HEK293 (cell line): ENCODE measurements at regions not wholly inside any gene's neighbourhood (a gene's known extent, or its start where the extent isn't known, plus 50 kb on each side); places are given as distances from the start of the nearest gene placed in this dataset.

Experiments
- CTCF ChIA-PET: fragments of 350-600 bp; formaldehyde crosslinking; extraction: SDS; loops from one replicate; lab custom pipeline; 2021; ENCODE audit warnings: antibody characterized with exemption; lab: Yijun Ruan, JAX
- POLR2A ChIA-PET: fragments of 300-600 bp; formaldehyde crosslinking; extraction: SDS; loops from one replicate; lab custom pipeline; 2020; ENCODE audit warnings: antibody characterized with exemption, inconsistent platforms; lab: Yijun Ruan, JAX
- H3K27ac ChIP-seq: fragments of 200-500 bp; sonication (Bioruptor generic); 2 replicates; pipeline ENCODE4 v1.5.1; 2014; ENCODE audit warnings: low read depth, low read length, control low read depth, inconsistent platforms; ENCODE audit errors: extremely low read depth
- H3K36me3 ChIP-seq, 2 experiments: fragments of 200-500 bp in 1 of 2; sonication (Bioruptor generic) in 1 of 2; 1 replicate in 1 of 2; 2 replicates in 1 of 2; pipeline ENCODE4 v1.5.1; 2014 to 2017; ENCODE audit warnings: inconsistent platforms in 2 of 2, low read length in 2 of 2; ENCODE audit not compliant: control insufficient read depth in 2 of 2, insufficient read depth in 1 of 2
- H3K4me1 ChIP-seq: fragments of 200-500 bp; sonication (Bioruptor generic); 2 replicates; pipeline ENCODE4 v1.5.1; 2014; ENCODE audit warnings: mild to moderate bottlenecking, low read length, inconsistent platforms; ENCODE audit not compliant: control insufficient read depth, insufficient read depth
- H3K4me3 ChIP-seq: 2 replicates; pipeline ENCODE4 v1.5.1; 2011; ENCODE audit warnings: low read depth, mild to moderate bottlenecking, control low read depth, low read length, moderate library complexity
- H3K9me3 ChIP-seq: fragments of 200-500 bp; sonication (Bioruptor generic); 2 replicates; pipeline ENCODE4 v1.5.1; 2014; ENCODE audit warnings: low read depth, low read length, inconsistent platforms; ENCODE audit not compliant: control insufficient read depth, insufficient read depth
- HOXD13 ChIP-seq: sonication (generic); formaldehyde crosslinking; IDR thresholded peaks from 2 replicates; pipeline ENCODE4 v1.8.0; 2022; ENCODE audit warnings: missing genetic modification reagents, borderline replicate concordance
- INSM2 ChIP-seq: fragments of 450-650 bp; formaldehyde crosslinking; IDR thresholded peaks from 2 replicates; pipeline ENCODE4 v1.5.1; 2016; ENCODE audit warnings: missing biosample characterization, missing genetic modification characterization
- OSR2 ChIP-seq: fragments of 450-650 bp; formaldehyde crosslinking; IDR thresholded peaks from 2 replicates; pipeline ENCODE4 v1.5.1; 2016; ENCODE audit warnings: missing biosample characterization, missing genetic modification characterization
- PATZ1 ChIP-seq: fragments of 450-650 bp; formaldehyde crosslinking; IDR thresholded peaks from 2 replicates; pipeline ENCODE4 v1.5.1; 2016; ENCODE audit warnings: missing biosample characterization, missing genetic modification characterization
- PRDM4 ChIP-seq: fragments of 450-650 bp; formaldehyde crosslinking; IDR thresholded peaks from 2 replicates; pipeline ENCODE4 v1.5.1; 2017; ENCODE audit warnings: missing biosample characterization, missing genetic modification characterization
- SALL2 ChIP-seq: fragments of 450-650 bp; formaldehyde crosslinking; IDR thresholded peaks from 2 replicates; pipeline ENCODE4 v1.5.0; 2017; ENCODE audit warnings: missing biosample characterization, mild to moderate bottlenecking, missing genetic modification characterization, borderline replicate concordance
- ZIC2 ChIP-seq: fragments of 450-650 bp; formaldehyde crosslinking; IDR thresholded peaks from 2 replicates; pipeline ENCODE4 v1.5.1; 2016; ENCODE audit warnings: missing biosample characterization, missing genetic modification characterization
- ZNF157 ChIP-seq: fragments of 450-650 bp; formaldehyde crosslinking; IDR thresholded peaks from 2 replicates; pipeline ENCODE4 v1.5.1; 2016; ENCODE audit warnings: missing biosample characterization, missing genetic modification characterization
- ZNF221 ChIP-seq: fragments of 450-650 bp; formaldehyde crosslinking; IDR thresholded peaks from 2 replicates; pipeline ENCODE4 v1.5.1; 2017; ENCODE audit warnings: missing biosample characterization, missing genetic modification characterization, borderline replicate concordance
- ZNF23 ChIP-seq: fragments of 450-650 bp; formaldehyde crosslinking; IDR thresholded peaks from 2 replicates; pipeline ENCODE4 v1.5.1; 2016; ENCODE audit warnings: missing biosample characterization, missing genetic modification characterization, borderline replicate concordance
- ZNF324 ChIP-seq: fragments of 450-650 bp; formaldehyde crosslinking; IDR thresholded peaks from 2 replicates; pipeline ENCODE4 v1.5.1; 2016; ENCODE audit warnings: missing biosample characterization, missing genetic modification characterization
- ZNF394 ChIP-seq: fragments of 450-650 bp; formaldehyde crosslinking; IDR thresholded peaks from 2 replicates; pipeline ENCODE4 v1.5.1; 2016; ENCODE audit warnings: missing biosample characterization, missing genetic modification characterization, mild to moderate bottlenecking, moderate library complexity, borderline replicate concordance
- ZNF426 ChIP-seq: fragments of 450-650 bp; formaldehyde crosslinking; IDR thresholded peaks from 2 replicates; pipeline ENCODE4 v1.5.1; 2017; ENCODE audit warnings: missing biosample characterization, missing genetic modification characterization, mild to moderate bottlenecking, inconsistent platforms, moderate library complexity
- ZNF488 ChIP-seq: fragments of 450-650 bp; formaldehyde crosslinking; IDR thresholded peaks from 2 replicates; pipeline ENCODE4 v1.5.1; 2016; ENCODE audit warnings: missing biosample characterization, missing genetic modification characterization
- ZNF555 ChIP-seq: fragments of 450-650 bp; formaldehyde crosslinking; conservative IDR thresholded peaks from 2 replicates; pipeline ENCODE4 v1.5.1; 2017; ENCODE audit warnings: missing biosample characterization, mild to moderate bottlenecking, missing genetic modification characterization, inconsistent platforms
- ZNF560 ChIP-seq: fragments of 450-650 bp; formaldehyde crosslinking; IDR thresholded peaks from 2 replicates; pipeline ENCODE4 v1.5.1; 2017; ENCODE audit warnings: missing biosample characterization, missing genetic modification characterization, borderline replicate concordance
- ZNF610 ChIP-seq: fragments of 450-650 bp; formaldehyde crosslinking; IDR thresholded peaks from 2 replicates; pipeline ENCODE4 v1.5.1; 2016; ENCODE audit warnings: missing biosample characterization, missing genetic modification characterization, borderline replicate concordance
- ZNF660 ChIP-seq: fragments of 450-650 bp; IDR thresholded peaks from 2 replicates; pipeline ENCODE4 v1.5.1; 2018; ENCODE audit warnings: missing biosample characterization, mild to moderate bottlenecking, missing genetic modification characterization
- ZNF677 ChIP-seq: fragments of 450-650 bp; IDR thresholded peaks from 2 replicates; pipeline ENCODE4 v1.5.0; 2018; ENCODE audit warnings: missing biosample characterization, mild to moderate bottlenecking, missing genetic modification characterization, moderate library complexity
- ZSCAN30 ChIP-seq: fragments of 450-650 bp; IDR thresholded peaks from 2 replicates; pipeline ENCODE4 v1.5.1; 2018; ENCODE audit warnings: missing biosample characterization, mild to moderate bottlenecking, missing genetic modification characterization, moderate library complexity
- TF ChIP-seq, protein P1 (sequence below): fragments of 450-650 bp; formaldehyde crosslinking; IDR thresholded peaks from 2 replicates; pipeline ENCODE4 v1.5.1; 2016; ENCODE audit warnings: missing biosample characterization, missing genetic modification characterization
- TF ChIP-seq, protein P2 (sequence below): fragments of 450-650 bp; formaldehyde crosslinking; IDR thresholded peaks from 2 replicates; pipeline ENCODE4; 2016; ENCODE audit warnings: missing biosample characterization, missing genetic modification characterization

- Histone ChIP-seq H3K36me3 (no peaks in the 10 kb centered on the region), H3K27ac (no peak overlapping the region), H3K9me3 (no peaks in the 10 kb centered on the region), H3K4me1 (no peaks in the 10 kb centered on the region), H3K4me3 (no peak overlapping the region)
- ChIA-PET POLR2A (no interaction called here), CTCF (interaction anchor here (0.9 to 1.5 kb wide), 3 partner anchors 10 to 117 kb away, joined by 3 to 4 read pairs (median 4); no protein-coding TSS in a partner anchor)
- TF ChIP-seq PATZ1 = no peak
- TF ChIP-seq OSR2 (tag by site-specific recombination) = no peak
- no peak for TF ChIP-seq ZNF560 (tag by site-specific recombination)
- TF ChIP-seq ZNF488 (tag by site-specific recombination) = no peak
- TF ChIP-seq PRDM4 (tag by site-specific recombination) = no peak
- TF ChIP-seq ZIC2 (tag by site-specific recombination) = no peak
- TF ChIP-seq SALL2 (tag by site-specific recombination) = no peak
- no peak for TF ChIP-seq ZNF555
- no peak for TF ChIP-seq ZSCAN30 (tag by site-specific recombination)
- TF ChIP-seq ZNF677 (tag by site-specific recombination) = no peak
- no peak for TF ChIP-seq ZNF426 (tag by site-specific recombination)
- TF ChIP-seq ZNF221 (tag by site-specific recombination) = no peak
- TF ChIP-seq ZNF324 (tag by site-specific recombination) = no peak
- TF ChIP-seq, protein P1, sequence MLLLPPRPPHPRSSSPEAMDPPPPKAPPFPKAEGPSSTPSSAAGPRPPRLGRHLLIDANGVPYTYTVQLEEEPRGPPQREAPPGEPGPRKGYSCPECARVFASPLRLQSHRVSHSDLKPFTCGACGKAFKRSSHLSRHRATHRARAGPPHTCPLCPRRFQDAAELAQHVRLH (tag by site-specific recombination) = no peak
- TF ChIP-seq ZNF660 (tag by site-specific recombination) = no peak
These were observed 172.3 kb upstream of the CTBP2 start for GRCh38 chr10:125332548-125333208.

DNA sequence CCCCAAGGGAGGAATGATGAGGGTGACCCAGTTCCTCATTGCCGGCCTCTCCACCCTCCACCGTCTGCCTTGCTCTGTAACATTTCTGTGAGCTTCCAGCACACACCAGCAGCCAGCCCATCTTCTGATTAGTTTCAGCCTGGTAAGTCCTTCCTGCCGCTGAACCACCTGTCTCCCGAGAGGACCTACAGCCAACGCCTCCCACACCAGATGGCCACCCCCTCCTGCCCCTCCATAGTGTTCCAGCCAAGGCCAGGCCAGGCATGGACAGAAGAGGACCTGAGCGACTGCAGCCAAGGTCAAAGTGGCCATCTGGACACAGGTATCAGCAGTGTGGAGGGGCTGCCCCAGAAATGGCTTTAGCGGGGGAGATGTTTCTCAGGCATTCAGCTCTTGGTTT lies 170.7 kb upstream of the CTBP2 start:
- Histone ChIP-seq H3K4me1 (no peaks in the 10 kb centered on the region), H3K36me3 (no peaks in the 10 kb centered on the region), H3K4me3 (no peak overlapping the region), H3K9me3 (no peaks in the 10 kb centered on the region), H3K27ac (no peak overlapping the region)
- POLR2A ChIA-PET = no interaction called here
- CTCF ChIA-PET = interaction anchor here (0.7 kb wide), 1 partner anchor 11 kb away, joined by 3 read pairs; no protein-coding TSS in a partner anchor
- no peak for TF ChIP-seq ZNF610 (tag by site-specific recombination)
- TF ChIP-seq ZNF23 (tag by site-specific recombination) = no peak
- no peak for TF ChIP-seq ZNF157
- no peak for TF ChIP-seq HOXD13 (CRISPR knock-in tag)
- TF ChIP-seq ZNF488 (tag by site-specific recombination) = no peak
- TF ChIP-seq, protein P2, sequence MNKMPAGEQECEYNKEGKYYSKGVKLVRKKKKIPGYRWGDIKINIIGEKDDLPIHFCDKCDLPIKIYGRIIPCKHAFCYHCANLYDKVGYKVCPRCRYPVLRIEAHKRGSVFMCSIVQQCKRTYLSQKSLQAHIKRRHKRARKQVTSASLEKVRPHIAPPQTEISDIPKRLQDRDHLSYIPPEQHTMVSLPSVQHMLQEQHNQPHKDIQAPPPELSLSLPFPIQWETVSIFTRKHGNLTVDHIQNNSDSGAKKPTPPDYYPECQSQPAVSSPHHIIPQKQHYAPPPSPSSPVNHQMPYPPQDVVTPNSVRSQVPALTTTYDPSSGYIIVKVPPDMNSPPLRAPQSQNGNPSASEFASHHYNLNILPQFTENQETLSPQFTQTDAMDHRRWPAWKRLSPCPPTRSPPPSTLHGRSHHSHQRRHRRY = no peak
- no peak for TF ChIP-seq INSM2 (tag by site-specific recombination)
- TF ChIP-seq ZNF394 (tag by site-specific recombination) = no peak
